ENCODE measurements at regions not wholly inside any gene's neighbourhood (a gene's known extent, or its start where the extent isn't known, plus 50 kb on each side); places are given as distances from the start of the nearest gene placed in this dataset.

GRCh38 chr9:85185486-85186217 lies 516.1 kb downstream of the NTRK2 start:
- Histone ChIP-seq H4K8ac (ENCODE audit: low read depth, low read length) (no peak overlapping the region), H3K79me2 (ENCODE audit: control insufficient read depth, insufficient read depth, low read length) (no peaks in the 10 kb centered on the region), H3K79me1 (ENCODE audit: low read length) (no peaks in the 10 kb centered on the region), H3K4me3 (ENCODE audit: low read length) (no peak overlapping the region), H3K4ac (ENCODE audit: low read depth, low read length) (no peak overlapping the region), H3K23ac (ENCODE audit: low read length) (no peak overlapping the region), H3K27me3 (ENCODE audit: insufficient read depth, low read length, poor library complexity) (no peaks in the 10 kb centered on the region), H2AK5ac (ENCODE audit: low read length) (no peak overlapping the region), H3K18ac (ENCODE audit: low read length) (no peak overlapping the region), H2BK15ac (replicated peaks; ENCODE audit: low read depth) (no peak overlapping the region), H4K5ac (ENCODE audit: low read length) (no peak overlapping the region), H2BK120ac (ENCODE audit: low read depth, low read length) (no peak overlapping the region), H3K4me1 (ENCODE audit: control insufficient read depth, low read depth, low read length) (no peaks in the 10 kb centered on the region), H3K56ac (ENCODE audit: low read length) (no peak overlapping the region), H3K27ac (ENCODE audit: low read depth, low read length) (no peak overlapping the region), H3K4me2 (ENCODE audit: low read length) (no peak overlapping the region), H2BK5ac (ENCODE audit: low read length) (no peak overlapping the region), H3K9ac (ENCODE audit: low read length) (no peak overlapping the region), H3K36me3 (ENCODE audit: control insufficient read depth, insufficient read depth, low read length) (no peaks in the 10 kb centered on the region)
- no peak for DNase-seq
- WGBS (ENCODE audit: extremely low coverage, insufficient coverage, low lambda C conversion rate) = no CpG with 5 or more reads among the region's 3 CpGs

- Histone ChIP-seq H3K27ac (ENCODE audit: low read depth, low read length) (no peak overlapping the region), H2BK120ac (ENCODE audit: low read depth, low read length) (no peak overlapping the region), H3K4me3 (ENCODE audit: low read length) (no peak overlapping the region), H3K36me3 (ENCODE audit: control insufficient read depth, insufficient read depth, low read length) (no peaks in the 10 kb centered on the region), H2BK15ac (replicated peaks; ENCODE audit: low read depth) (no peak overlapping the region), H3K79me2 (ENCODE audit: control insufficient read depth, insufficient read depth, low read length) (no peaks in the 10 kb centered on the region), H2AK5ac (ENCODE audit: low read length) (no peak overlapping the region), H3K9ac (ENCODE audit: low read length) (no peak overlapping the region), H4K5ac (ENCODE audit: low read length) (no peak overlapping the region), H3K79me1 (ENCODE audit: low read length) (no peaks in the 10 kb centered on the region), H3K27me3 (ENCODE audit: insufficient read depth, low read length, poor library complexity) (no peaks in the 10 kb centered on the region), H3K23ac (ENCODE audit: low read length) (no peak overlapping the region), H3K4ac (ENCODE audit: low read depth, low read length) (no peak overlapping the region), H2BK5ac (ENCODE audit: low read length) (no peak overlapping the region), H4K8ac (ENCODE audit: low read depth, low read length) (no peak overlapping the region), H3K56ac (ENCODE audit: low read length) (no peak overlapping the region), H3K4me2 (ENCODE audit: low read length) (no peak overlapping the region), H3K18ac (ENCODE audit: low read length) (no peak overlapping the region), H3K4me1 (ENCODE audit: control insufficient read depth, low read depth, low read length) (no peaks in the 10 kb centered on the region)
- no CpG with 5 or more reads among the region's 4 CpGs for WGBS (ENCODE audit: extremely low coverage, insufficient coverage, low lambda C conversion rate)
- DNase-seq = no peak
Observed at GRCh38 chr9:85182383-85182782, 512.9 kb downstream of the NTRK2 start.

- H2BK15ac ChIP-seq (replicated peaks; ENCODE audit: low read depth) = no peak overlapping the region
- H3K56ac ChIP-seq (ENCODE audit: low read length) = no peak overlapping the region
- H3K4me1 ChIP-seq (ENCODE audit: control insufficient read depth, low read depth, low read length) = no peaks in the 10 kb centered on the region
- no peak overlapping the region for H3K9ac ChIP-seq (ENCODE audit: low read length)
- H3K4me2 ChIP-seq (ENCODE audit: low read length) = no peak overlapping the region
- H3K4ac ChIP-seq (ENCODE audit: low read depth, low read length) = no peak overlapping the region
- no peak overlapping the region for H2BK5ac ChIP-seq (ENCODE audit: low read length)
- DNase-seq = peak; percentile 29
- no peak overlapping the region for H2BK120ac ChIP-seq (ENCODE audit: low read depth, low read length)
- H2AK5ac ChIP-seq (ENCODE audit: low read length) = no peak overlapping the region
- H4K8ac ChIP-seq (ENCODE audit: low read depth, low read length) = no peak overlapping the region
- H3K36me3 ChIP-seq (ENCODE audit: control insufficient read depth, insufficient read depth, low read length) = no peaks in the 10 kb centered on the region
- no peak overlapping the region for H4K5ac ChIP-seq (ENCODE audit: low read length)
- no peak overlapping the region for H3K23ac ChIP-seq (ENCODE audit: low read length)
- no peak overlapping the region for H3K4me3 ChIP-seq (ENCODE audit: low read length)
- H3K27me3 ChIP-seq (ENCODE audit: insufficient read depth, low read length, poor library complexity) = no peaks in the 10 kb centered on the region
- no peak overlapping the region for H3K27ac ChIP-seq (ENCODE audit: low read depth, low read length)
- H3K79me2 ChIP-seq (ENCODE audit: control insufficient read depth, insufficient read depth, low read length) = no peaks in the 10 kb centered on the region
- no peak overlapping the region for H3K18ac ChIP-seq (ENCODE audit: low read length)
- WGBS (ENCODE audit: extremely low coverage, insufficient coverage, low lambda C conversion rate) = no CpG with 5 or more reads among the region's 4 CpGs
- H3K79me1 ChIP-seq (ENCODE audit: low read length) = no peaks in the 10 kb centered on the region
Observed at GRCh38 chr9:85178474-85178873, 508.9 kb downstream of the NTRK2 start.

- Histone ChIP-seq H2AK5ac (ENCODE audit: low read length) (no peak overlapping the region), H3K27me3 (ENCODE audit: insufficient read depth, low read length, poor library complexity) (no peaks in the 10 kb centered on the region), H3K4ac (ENCODE audit: low read depth, low read length) (no peak overlapping the region), H3K23ac (ENCODE audit: low read length) (no peak overlapping the region), H2BK5ac (ENCODE audit: low read length) (no peak overlapping the region), H3K4me3 (ENCODE audit: low read length) (no peak overlapping the region), H3K18ac (ENCODE audit: low read length) (no peak overlapping the region), H3K4me1 (ENCODE audit: control insufficient read depth, low read depth, low read length) (no peaks in the 10 kb centered on the region), H2BK120ac (ENCODE audit: low read depth, low read length) (no peak overlapping the region), H3K56ac (ENCODE audit: low read length) (no peak overlapping the region), H3K27ac (ENCODE audit: low read depth, low read length) (no peak overlapping the region), H4K5ac (ENCODE audit: low read length) (no peak overlapping the region), H3K79me2 (ENCODE audit: control insufficient read depth, insufficient read depth, low read length) (no peaks in the 10 kb centered on the region), H3K36me3 (ENCODE audit: control insufficient read depth, insufficient read depth, low read length) (no peaks in the 10 kb centered on the region), H3K9ac (ENCODE audit: low read length) (no peak overlapping the region), H2BK15ac (replicated peaks; ENCODE audit: low read depth) (no peak overlapping the region), H3K79me1 (ENCODE audit: low read length) (no peaks in the 10 kb centered on the region), H4K8ac (ENCODE audit: low read depth, low read length) (no peak overlapping the region), H3K4me2 (ENCODE audit: low read length) (no peak overlapping the region)
- no CpG with 5 or more reads among the region's 1 CpG for WGBS (ENCODE audit: extremely low coverage, insufficient coverage, low lambda C conversion rate)
- DNase-seq = no peak
Observed at GRCh38 chr9:85173967-85174366, 504.4 kb downstream of the NTRK2 start.

- no peak overlapping the region for H4K8ac ChIP-seq (ENCODE audit: low read depth, low read length)
- H4K5ac ChIP-seq (ENCODE audit: low read length) = no peak overlapping the region
- H3K23ac ChIP-seq (ENCODE audit: low read length) = no peak overlapping the region
- no peak overlapping the region for H2AK5ac ChIP-seq (ENCODE audit: low read length)
- no peak overlapping the region for H3K56ac ChIP-seq (ENCODE audit: low read length)
- WGBS (ENCODE audit: extremely low coverage, insufficient coverage, low lambda C conversion rate) = no CpG with 5 or more reads among the region's 7 CpGs
- no peaks in the 10 kb centered on the region for H3K36me3 ChIP-seq (ENCODE audit: control insufficient read depth, insufficient read depth, low read length)
- no peaks in the 10 kb centered on the region for H3K79me2 ChIP-seq (ENCODE audit: control insufficient read depth, insufficient read depth, low read length)
- H3K4me2 ChIP-seq (ENCODE audit: low read length) = no peak overlapping the region
- H3K4ac ChIP-seq (ENCODE audit: low read depth, low read length) = no peak overlapping the region
- no peak overlapping the region for H3K4me3 ChIP-seq (ENCODE audit: low read length)
- H3K27me3 ChIP-seq (ENCODE audit: insufficient read depth, low read length, poor library complexity) = no peaks in the 10 kb centered on the region
- H2BK5ac ChIP-seq (ENCODE audit: low read length) = no peak overlapping the region
- peak; percentile 13 for DNase-seq
- H3K18ac ChIP-seq (ENCODE audit: low read length) = no peak overlapping the region
- no peaks in the 10 kb centered on the region for H3K79me1 ChIP-seq (ENCODE audit: low read length)
- H2BK15ac ChIP-seq (replicated peaks; ENCODE audit: low read depth) = peak overlapping the region; percentile 15
- no peak overlapping the region for H3K9ac ChIP-seq (ENCODE audit: low read length)
- no peak overlapping the region for H2BK120ac ChIP-seq (ENCODE audit: low read depth, low read length)
- H3K27ac ChIP-seq (ENCODE audit: low read depth, low read length) = no peak overlapping the region
- H3K4me1 ChIP-seq (ENCODE audit: control insufficient read depth, low read depth, low read length) = no peaks in the 10 kb centered on the region
Observed at GRCh38 chr9:85172001-85172978, 502.8 kb downstream of the NTRK2 start.
